AG09309 (cell line): ENCODE measurements at regions not wholly inside any gene's neighbourhood (a gene's known extent, or its start where the extent isn't known, plus 50 kb on each side); places are given as distances from the start of the nearest gene placed in this dataset.

Experiments used
- DNase-seq: peaks from one replicate; pipeline ENCODE4 v3.0.0-alpha.2; 2010; ENCODE audit warnings: low read depth
- H3K4me3 ChIP-seq: 2 replicates; pipeline ENCODE4 v1.5.1; 2011; ENCODE audit warnings: mild to moderate bottlenecking, low read depth, low read length, moderate library complexity; ENCODE audit not compliant: control insufficient read depth
- TF ChIP-seq, protein P1 (sequence below): IDR thresholded peaks from 2 replicates; pipeline ENCODE4 v1.5.1; 2011; ENCODE audit warnings: mild to moderate bottlenecking, low read depth, low read length, inconsistent platforms; ENCODE audit not compliant: insufficient read depth, control insufficient read depth; ENCODE audit errors: missing control alignments

DNA sequence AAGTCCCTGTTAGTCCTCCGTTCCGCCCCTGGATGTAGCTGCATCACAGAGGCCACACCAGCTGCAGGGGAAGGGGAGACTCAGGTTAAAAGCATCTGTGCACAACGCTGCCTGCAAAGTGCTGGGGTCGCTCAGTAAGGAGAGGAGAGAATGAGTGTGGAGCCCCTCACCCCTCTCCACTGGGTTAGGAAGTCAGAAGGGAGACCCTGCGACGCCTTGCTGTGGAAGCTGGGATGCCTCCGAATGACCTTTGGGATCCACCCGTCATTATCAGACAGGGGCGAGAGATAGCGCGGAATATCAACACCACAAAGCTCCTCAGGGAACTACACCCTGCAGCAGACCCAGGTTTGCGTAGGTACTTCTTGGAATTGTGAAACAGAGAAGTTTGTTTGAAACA is 167.7 kb upstream of the SHH start:
- TF ChIP-seq, protein P1, sequence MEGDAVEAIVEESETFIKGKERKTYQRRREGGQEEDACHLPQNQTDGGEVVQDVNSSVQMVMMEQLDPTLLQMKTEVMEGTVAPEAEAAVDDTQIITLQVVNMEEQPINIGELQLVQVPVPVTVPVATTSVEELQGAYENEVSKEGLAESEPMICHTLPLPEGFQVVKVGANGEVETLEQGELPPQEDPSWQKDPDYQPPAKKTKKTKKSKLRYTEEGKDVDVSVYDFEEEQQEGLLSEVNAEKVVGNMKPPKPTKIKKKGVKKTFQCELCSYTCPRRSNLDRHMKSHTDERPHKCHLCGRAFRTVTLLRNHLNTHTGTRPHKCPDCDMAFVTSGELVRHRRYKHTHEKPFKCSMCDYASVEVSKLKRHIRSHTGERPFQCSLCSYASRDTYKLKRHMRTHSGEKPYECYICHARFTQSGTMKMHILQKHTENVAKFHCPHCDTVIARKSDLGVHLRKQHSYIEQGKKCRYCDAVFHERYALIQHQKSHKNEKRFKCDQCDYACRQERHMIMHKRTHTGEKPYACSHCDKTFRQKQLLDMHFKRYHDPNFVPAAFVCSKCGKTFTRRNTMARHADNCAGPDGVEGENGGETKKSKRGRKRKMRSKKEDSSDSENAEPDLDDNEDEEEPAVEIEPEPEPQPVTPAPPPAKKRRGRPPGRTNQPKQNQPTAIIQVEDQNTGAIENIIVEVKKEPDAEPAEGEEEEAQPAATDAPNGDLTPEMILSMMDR, result no peak
- no peak for DNase-seq
- no peak overlapping the region for H3K4me3 ChIP-seq

DNA sequence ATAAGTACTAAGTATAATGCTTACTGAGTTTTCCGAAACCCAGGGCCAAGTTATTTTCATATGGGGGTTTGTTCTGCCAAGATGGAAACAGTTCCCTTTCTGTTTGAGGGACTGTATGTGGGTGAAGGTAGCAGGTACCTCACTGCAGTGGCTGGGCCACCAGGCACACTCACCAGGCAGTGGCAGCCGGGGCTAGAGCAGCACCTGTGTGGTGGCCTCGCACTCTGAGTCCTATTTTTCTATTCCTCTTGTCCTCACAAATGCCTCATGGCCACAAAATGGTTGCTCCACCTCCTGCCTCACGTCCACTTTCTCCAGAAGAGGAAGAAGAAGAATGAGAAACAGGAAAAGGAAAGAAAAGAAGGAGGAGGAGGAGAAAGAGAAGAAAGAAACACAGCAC is 167.3 kb upstream of the SHH start:
- TF ChIP-seq, protein P1, result no peak
- no peak overlapping the region for H3K4me3 ChIP-seq
- no peak for DNase-seq

DNA sequence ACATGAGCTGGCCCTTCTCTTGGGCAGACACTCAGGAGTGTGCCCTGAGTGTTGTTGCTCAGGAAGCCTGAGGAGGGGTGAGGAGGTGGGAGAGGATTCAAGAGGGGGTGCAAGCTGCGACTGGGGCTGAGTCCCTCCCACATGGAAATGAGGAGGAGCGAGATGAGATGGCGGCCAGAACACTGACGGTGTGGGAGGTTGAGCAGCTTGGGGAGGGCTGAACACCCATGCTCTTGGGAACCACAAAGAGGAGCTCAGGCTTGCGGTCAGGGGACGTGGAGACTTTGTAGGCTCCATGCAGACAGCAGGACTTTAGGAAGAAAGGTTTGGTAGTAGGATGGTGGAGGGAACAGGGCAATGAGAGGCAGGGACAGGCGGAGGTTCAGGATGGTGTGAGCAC is 163.2 kb upstream of the SHH start:
- TF ChIP-seq, protein P1, result no peak
- no peak overlapping the region for H3K4me3 ChIP-seq
- DNase-seq, result no peak

DNA sequence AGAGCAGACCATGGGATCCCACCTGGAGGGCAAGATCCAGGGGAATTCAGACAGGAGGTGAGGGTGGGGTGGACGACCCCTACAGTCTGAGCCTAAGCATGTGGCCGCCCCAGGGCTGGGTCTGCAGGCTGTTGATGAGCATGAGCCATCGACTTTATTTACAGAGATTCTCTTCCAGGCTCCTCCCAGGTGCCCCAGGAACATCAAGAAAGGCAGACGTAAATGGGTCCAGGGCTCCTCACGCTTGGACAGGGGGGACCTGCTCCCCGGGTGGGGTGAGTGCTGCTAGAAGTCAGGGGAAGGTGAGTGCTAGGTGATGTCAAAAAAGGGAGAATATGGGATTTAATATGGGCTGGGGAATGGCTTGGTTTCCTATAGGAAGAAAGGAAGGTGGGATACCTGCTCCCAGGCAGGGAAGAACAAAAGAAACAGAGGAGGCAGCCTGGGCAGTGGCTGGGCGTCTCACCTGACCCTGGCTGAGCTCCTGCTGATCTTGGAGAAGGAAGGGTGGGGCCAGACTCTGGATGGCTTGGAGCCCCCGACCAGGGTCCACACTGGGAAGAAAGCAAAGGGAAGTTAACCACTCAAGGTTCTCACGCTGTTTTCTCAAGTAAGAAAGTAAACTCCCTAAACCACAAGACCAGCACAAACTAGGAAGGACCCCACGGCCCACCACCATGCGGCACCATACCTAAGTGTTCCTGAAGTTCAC is 162.1 kb upstream of the SHH start:
- TF ChIP-seq, protein P1, result no peak
- DNase-seq, result no peak

DNA sequence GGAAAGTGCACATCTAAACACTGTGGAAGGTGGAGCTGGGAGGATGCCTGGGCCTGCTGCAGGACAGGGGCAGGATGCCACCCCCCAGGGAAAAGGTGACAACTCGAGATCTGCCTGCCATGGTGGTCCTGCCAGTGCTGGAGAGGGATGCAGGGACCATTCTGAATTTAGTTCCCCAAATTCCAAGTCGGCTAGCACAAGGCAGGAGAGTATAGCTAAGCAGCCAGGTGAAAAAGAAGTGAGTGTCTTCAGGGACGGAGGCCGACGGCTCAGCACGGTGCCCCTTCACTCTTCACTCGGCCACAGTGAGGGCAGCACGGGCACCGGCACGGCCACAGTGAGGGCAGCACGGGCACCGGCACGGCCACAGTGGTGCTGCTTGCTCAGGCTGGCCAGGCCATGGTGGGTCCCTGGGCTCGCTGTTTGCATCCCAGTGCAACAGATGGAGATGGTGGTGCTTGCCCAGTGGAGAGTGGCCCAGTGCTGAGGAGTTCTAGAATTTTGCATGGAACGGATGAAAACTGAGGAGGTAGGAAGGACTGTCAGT is 161.3 kb upstream of the SHH start:
- DNase-seq, result no peak
- TF ChIP-seq, protein P1, result no peak
- no peak overlapping the region for H3K4me3 ChIP-seq

More for the DNA sequence above, 162.1 kb upstream of the SHH start:
- no peak overlapping the region for H3K4me3 ChIP-seq

DNA sequence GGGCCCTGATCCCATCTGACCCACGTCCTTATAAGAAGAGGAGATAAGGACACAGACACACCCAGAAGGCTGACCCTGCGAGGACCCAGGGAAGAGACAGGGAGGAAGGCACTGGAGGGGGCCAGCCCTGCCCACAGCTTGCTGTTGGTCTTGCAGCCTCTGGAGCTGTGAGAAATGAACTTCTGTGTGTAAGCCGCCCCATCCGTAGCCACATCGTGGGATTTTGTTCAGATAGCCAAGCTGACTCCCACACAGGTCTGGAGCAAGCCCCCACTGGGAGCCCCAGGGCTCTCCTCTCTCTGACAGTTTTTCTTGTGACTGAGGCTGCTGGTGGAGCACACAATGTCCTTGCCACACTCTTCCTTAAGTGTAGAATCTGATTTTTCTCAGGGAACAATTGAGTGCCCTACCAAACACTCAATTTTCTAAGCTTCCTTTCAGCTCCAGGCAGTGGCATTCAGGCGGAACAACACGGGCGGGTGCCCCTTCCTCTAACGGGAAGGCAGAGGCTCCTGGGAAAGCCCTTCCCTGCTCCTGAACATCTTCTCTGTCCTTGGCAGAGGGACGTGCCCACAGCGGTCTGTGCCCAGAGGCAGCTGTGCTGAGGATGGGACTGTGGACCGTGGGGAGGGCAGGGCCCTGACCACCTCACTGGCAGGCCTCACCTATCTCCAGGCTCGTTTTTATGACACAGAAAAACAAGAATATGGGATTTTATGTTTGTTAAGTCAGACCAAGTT is 160.6 kb upstream of the SHH start:
- TF ChIP-seq, protein P1, result no peak
- no peak overlapping the region for H3K4me3 ChIP-seq
- DNase-seq, result no peak
